Renal cortical epithelial cell (primary cell): ENCODE measurements at regions not wholly inside any gene's neighbourhood (a gene's known extent, or its start where the extent isn't known, plus 50 kb on each side); places are given as distances from the start of the nearest gene placed in this dataset.

ENCODE experiments used
- DNase-seq: peaks from one replicate; pipeline ENCODE4 v3.0.0-alpha.2; 2011; ENCODE audit warnings: low read depth

DNA sequence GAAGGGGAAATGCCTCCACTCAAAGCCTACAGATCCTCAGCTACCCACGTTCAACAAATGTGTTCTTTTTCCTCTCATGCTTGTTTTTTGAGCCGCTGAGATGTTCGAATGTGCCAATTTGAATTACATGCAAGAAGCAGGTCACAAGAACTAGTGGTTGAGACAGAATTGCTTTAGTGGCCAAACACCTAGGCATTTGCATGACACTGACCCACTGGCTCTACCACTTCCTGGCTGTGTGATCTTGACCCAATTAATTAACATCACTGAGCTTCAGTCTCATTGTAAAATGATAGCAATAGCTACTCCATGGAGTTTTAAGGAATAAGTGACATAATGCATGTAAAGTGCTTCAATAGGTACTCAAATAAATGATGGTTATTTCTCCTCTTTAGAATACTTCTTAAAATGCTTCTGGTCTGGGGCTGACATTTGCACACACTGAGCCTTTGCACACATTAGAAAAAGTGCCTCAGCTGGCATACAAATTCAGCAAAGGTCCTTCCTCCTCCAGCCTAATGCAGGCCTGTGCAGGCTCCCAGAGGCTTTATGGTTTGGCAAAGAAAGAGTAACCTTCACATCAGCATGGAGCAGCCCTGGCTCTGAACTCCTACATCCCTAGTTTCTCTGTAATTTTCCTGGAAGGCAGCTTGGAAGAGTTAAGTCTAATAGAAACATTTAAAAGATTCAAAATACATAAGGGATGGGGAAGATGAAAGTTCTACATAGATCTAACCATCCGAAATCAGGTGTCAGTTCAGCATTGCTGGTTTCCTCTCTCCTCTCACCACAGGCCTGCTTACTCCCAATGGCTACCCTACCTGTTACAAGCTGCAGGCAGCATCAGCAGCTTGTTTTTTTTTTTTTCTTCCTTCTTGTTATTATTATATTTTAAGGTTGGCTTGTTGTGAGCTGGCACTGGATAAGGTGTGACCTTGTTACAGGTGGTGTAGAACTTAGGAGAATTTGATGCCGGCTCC lies 107.4 kb downstream of the TBX19 start:
- no peak for DNase-seq

DNA sequence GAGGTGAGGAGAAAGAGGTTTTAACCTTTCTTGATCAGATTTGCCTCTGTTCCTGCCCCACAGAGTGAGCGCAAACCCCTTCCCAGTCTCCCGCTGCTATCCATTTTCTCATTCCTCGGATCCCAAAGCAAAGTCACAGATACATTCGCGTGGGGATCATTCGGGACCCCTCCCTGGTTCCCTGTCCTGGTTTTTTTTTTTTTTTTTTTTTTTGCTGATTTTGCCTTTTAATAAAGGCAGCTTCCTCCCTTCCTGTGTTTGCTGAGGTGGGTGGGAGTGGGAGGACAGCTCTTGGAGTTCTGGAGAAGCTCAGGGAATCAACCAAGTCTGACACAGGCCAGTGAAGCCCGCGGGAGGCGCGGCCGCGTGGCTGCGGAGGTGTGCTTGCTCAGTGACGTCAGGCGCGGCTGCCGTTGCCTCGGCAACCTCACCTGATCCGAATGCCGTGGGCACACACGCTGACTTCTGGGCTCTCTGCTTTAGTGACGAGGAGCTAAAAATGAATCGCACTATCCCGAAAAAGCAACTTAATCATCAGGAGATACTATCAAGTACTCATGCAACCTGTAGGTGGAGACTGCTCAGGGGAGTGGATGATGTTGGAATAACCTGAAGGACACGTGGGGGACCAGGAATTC lies 106.4 kb downstream of the TBX19 start:
- DNase-seq: peak; percentile 78

DNA sequence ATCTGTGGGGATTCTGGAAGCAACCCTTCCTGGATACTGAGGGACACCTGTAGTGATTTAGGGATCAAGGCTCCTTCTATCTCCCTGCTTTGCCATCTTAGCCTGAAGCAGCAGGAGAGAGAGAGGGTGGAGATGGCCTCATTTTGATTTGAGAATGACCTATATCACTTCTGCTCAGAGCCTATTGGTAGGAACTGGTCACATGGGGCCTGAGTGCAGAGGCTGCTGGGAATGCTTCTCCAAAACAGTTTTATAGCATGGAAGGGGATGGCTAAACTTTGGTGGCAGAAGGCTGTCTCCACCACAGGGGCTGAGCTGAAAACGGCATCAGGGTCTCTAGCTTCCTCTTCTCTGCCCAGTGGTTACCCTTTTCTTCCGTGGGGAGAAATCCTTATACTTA lies 105.8 kb downstream of the TBX19 start:
- no peak for DNase-seq

DNA sequence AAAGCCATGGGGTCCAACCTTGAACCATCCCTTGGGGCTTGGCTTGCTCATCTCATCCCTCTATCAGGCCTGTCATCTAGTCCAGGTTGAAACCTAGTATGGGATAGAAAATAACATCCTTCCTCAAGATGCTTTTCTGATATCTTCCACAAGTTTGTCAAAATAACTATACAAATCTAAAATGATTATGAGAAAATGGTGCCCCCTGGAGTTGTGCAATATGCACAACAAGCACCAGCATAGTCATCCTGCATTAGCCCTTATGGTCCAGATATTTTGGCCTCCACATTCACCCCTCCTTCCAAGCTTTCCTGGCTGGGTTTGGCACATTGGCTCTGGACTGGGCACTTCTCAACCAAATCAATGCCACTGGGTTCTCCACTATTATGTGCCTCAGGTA lies 101.2 kb downstream of the TBX19 start:
- DNase-seq: no peak

DNA sequence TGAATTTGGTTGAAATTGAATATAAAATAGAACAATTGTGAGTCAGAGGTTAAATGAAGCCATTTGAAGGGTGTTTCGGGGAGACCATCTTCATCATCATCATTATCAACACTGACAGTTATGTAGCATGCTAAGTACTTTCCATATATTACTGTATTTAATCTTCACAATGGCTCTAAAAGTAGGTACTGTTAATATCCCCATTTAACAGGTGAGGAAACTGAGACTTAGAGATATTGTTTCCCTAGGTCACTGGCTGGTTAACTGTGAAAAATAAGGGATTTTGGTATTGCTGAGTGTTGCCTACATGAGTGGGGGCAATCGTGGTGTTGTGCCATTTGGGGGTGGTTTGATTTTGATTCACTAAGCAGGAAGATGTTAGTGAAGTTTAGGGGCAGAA lies 100.3 kb downstream of the TBX19 start:
- DNase-seq: no peak

DNA sequence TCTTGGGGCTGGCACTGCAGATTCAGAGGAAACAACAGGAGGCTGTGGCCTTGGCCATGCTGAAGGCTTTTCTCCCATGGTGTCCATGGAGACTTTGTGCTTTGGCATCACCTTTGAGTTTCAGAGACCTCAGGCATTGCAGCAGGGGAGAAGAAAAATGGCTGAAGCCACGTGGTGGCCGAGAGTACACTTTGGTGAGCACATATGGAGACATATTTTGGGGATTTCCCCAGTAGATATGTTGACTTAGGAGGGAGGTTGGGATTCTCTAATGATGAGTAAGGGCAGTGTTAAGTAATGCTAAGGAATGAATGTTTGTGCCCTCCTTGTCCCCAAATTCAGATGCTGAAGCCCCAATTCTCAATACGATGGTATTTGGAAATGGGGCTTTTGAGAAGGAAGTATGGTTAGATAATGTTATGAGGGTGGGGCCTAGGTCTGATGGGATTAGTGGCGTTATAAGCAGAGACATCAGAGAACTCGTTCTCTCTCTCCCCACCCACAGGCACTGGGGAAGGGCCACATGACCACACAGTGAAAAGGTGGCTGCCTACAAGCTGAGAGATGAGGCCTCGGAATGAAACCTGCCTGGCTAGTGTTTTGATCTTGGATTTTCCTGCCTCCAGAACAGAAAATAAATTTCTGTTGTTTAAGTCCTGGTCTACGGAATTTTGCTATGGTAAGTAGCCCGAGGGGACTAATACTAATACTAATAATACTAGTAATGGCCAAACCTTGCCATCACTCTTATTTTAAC lies 98.6 kb downstream of the TBX19 start:
- no peak for DNase-seq

DNA sequence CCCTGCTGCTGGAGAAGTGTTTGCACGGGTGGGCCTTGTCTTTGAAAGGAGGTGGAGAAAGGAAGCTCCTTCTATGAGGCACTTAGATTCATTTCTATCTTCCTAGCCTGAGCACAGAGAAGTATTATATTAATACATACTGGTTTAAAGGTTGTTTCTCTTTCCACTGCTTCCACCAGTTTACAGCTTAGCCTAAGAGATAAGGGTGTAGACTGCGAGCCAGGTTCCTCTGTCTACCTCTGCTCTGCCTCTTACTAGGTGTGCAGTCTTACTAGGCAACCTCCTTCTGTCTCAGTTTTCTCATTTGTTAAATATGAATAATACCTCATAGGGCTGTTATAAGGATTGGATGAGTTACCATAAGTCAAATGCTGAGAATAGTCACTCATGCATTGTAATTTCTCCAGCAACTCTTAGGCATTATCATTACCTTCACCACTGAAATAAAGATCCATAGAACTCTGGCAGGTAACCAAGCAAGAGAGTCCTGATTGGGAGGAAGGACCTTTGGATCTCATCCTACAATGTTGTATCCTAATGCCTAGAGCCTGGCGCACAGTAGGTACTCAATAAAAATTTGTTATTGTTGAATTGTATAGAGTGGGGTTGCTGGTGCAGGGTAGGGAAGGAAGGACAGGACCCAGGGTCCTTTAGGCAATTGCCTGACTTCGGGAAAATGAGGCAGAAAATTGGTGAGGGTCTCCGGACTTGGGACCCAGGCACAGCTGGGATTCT lies 95.1 kb downstream of the TBX19 start:
- no peak for DNase-seq

DNA sequence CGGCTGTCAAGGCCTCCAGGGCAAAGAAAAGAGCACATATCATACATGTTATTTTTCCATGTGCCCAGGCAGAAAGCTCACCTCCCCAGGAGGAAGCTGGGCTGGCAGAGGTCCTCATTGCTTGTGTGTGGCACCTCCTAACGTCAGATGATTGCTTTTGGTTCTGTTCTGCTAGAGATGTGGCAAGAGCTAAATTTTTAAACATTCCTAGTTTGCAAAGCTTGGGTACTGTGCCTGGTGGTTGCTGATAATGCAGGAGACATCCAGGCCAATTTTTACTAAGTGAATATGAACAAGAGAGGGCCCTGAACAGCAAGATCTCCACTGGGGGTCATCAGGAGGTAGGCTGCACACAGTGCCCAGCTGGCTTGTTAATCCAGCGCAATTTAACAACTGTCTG lies 93.9 kb downstream of the TBX19 start:
- DNase-seq: no peak

DNA sequence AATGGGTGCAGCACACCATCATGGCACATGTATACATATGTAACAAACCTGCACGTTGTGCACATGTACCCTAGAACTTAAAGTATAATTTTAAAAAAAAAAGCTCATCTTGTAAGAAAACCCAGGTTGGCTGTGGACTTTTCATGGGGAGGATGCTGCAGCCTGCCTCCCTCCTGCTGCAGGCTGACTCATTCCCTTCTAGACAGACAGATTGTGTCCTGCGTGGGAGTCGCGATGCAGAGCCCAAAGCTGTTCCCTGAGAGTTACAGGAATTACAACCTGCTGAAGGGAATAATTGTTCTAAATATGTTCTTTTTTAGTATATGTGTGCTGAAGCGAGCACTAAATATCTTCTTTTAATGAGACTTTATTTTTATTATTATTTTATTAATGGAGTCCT lies 93.2 kb downstream of the TBX19 start:
- peak; percentile 6 for DNase-seq

DNA sequence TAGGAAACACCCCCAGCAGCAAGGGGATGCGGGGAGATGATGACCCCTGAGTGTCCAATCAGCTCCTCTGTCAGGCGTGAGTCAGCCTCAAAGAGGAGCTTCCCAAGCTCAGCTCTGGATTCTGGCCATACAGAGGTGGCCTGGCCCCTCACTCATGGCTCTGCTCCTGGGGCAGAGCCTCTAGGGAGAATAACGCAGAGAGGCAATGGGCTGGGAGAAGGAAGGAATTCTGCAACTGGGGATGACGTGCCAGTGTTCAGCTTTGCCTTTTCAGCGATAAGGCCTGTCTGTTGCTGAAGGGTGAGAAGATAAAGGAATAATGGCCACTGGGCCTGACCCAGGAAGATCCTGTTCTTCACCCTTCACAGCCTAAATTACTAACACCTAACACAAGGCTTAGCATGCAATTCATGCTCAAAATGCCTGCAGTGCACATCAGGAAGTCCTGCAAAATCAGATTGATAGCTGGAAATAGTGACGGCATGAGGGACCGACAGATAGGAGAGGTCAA lies 92.2 kb downstream of the TBX19 start:
- DNase-seq: no peak

DNA sequence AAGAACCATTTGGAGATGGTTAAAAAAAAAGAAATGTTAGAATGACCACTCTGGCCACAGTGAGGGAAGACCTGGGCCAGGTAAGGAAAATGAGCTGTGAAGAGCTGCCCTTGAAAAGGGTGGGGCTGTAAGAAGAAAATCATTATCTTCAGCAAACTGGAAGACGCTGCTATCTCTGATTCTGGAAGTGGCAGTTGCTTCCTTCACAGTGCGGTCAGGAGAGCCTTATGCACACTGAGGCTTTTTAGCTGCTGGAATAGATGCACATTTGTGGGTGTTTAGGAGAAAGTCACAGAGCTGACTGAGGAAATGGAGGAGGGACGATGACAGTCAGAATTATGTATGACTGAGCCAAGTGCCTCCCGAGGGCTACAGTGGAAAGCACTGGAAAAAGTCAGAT lies 91.6 kb downstream of the TBX19 start:
- DNase-seq: no peak

DNA sequence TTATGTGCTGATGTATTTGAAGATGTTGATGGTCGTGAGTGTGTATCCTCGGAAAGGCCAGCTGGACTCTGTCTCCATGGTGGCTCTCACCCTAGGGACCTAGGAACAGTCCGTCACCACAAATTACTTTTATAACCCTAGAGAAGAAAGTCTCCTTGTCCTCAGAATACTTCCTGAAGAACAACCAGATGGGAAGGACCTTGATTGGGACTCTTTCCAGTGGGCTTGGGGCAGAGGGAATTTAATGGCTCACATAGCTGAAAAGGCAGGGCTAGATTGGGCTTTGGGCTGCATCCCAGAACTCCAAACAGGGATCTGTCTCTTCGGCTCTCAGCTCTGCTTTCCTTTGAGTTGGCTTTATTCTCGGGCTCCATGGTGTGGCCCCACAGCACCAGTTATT lies 90.8 kb downstream of the TBX19 start:
- no peak for DNase-seq

DNA sequence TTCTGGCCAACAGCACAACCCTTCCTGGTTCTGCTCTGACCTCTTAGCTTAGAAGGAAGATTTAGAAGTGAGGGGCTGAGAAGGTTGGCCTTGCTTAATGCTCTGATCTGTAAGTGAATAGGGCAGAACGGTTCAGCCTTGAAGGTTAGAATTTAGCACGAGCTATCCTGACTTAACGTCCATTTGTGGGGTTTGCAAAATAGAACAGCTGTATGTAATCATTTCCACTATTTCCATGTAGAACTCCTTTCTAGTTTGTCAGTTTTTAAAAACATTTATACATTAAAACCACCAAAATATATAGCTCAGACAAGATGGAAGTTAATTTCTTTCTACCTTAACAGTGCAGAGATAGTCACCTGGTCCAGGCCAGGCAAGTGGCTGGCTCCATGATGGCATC lies 89.9 kb downstream of the TBX19 start:
- no peak for DNase-seq

DNA sequence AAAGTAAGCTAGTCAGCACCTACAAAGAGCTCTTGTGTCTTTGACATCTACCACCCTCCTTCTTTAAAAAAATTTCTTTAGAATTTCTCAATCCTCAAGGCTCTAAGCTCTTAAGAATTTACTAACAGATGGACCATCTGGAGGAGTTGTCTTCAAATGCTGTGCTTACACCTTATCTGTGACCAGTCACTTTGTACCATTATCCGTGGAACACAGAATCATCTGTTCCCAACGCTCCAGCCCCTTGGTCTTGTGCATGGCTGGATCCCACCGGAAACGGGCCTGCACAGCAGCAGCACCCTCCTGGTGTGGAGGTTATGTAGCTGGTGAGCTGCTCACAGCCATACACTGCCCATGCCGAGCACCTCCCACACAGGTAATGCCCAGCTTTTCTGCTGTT lies 89.0 kb downstream of the TBX19 start:
- DNase-seq: no peak

DNA sequence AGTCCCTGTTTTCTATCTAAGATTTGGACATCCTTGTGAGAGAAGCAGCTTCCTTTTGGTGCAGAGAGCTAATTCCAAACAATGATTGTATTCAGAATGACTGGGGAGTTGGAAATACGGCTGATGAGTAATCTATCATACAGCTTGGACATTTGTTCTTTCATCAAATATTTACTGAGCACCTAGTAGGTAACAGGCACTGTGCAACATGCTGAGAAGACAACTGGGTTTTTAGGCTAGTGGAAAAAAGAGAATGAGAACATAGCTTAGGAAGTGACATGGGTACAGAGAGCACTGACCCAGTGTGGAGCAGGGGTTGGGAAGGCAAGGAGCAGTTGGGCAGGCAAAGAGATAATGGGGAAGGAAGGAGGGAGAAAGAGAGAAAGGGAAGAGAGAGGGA lies 87.5 kb downstream of the TBX19 start:
- DNase-seq: peak; percentile 13

DNA sequence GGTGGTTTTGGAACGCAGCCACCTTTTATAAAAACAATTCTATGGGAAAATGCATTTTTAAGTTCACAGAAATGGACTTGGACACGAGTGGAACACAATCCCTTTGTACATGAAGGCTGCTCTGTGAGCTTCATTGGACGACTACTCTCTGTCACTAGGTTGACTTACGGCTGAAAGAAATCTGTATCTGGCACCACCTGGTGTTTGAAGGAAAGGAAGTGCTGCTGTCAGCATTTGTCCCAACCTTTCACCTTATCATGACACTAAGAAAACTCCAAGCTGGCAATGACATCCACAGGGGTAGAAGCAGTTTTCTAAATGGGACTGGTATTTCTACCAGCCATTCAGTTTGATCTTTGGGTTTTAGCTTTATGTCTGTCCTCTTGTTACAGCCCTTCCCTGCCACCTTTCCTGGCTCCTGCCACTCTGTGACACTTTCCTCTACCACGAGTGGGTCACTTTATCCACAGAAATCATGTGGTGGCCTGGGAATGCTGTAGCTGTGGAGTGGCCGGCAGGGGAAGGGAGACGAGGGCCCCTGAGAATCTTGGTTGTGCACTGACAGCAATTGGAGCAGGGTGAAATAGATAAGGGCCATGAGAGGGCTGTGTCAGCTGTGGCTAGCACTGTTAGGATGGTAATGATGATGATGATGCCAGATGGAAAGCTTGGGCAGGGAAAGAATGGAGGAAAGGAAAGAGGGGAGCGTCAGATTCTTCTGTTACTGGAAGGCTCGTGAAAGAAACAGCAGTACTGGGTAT lies 85.2 kb downstream of the TBX19 start:
- peak; percentile 41 for DNase-seq
